Mesenchymal stem cell (in vitro differentiated cells and primary cell): ENCODE measurements at regions not wholly inside any gene's neighbourhood (a gene's known extent, or its start where the extent isn't known, plus 50 kb on each side); places are given as distances from the start of the nearest gene placed in this dataset.

Experiments used
- DNase-seq: peaks from one replicate; pipeline ENCODE4 v3.0.0-alpha.2; 2013
- H2AFZ ChIP-seq: one replicate; pipeline ENCODE4 v1.6.1; 2013; ENCODE audit warnings: low read depth, mild to moderate bottlenecking, control low read depth, inconsistent platforms, low read length, moderate library complexity
- H2AK5ac ChIP-seq: 2 replicates; pipeline ENCODE4 v1.6.1; 2013; ENCODE audit warnings: low read length, moderate library complexity, mild to moderate bottlenecking, inconsistent platforms; ENCODE audit not compliant: severe bottlenecking
- H2BK120ac ChIP-seq: one replicate; pipeline ENCODE4 v1.6.1; 2013; ENCODE audit warnings: low read depth, mild to moderate bottlenecking, inconsistent platforms, low read length, moderate library complexity
- H2BK12ac ChIP-seq, 2 experiments: one replicate each; pipeline ENCODE4 v1.6.1; 2013; ENCODE audit warnings: inconsistent platforms in 2 of 2, low read length in 2 of 2, mild to moderate bottlenecking in 2 of 2, moderate library complexity in 2 of 2, control low read depth in 1 of 2
- H2BK15ac ChIP-seq: one replicate; pipeline ENCODE4 v1.6.1; 2013; ENCODE audit warnings: mild to moderate bottlenecking, low read depth, inconsistent platforms; ENCODE audit not compliant: poor library complexity, severe bottlenecking
- H2BK5ac ChIP-seq: 2 replicates; pipeline ENCODE4 v1.6.1; 2013; ENCODE audit warnings: low read depth, mild to moderate bottlenecking, low read length, control low read depth, inconsistent platforms; ENCODE audit not compliant: poor library complexity, severe bottlenecking
- H3K14ac ChIP-seq, 2 experiments: one replicate each; pipeline ENCODE4 v1.6.1; 2013; ENCODE audit warnings: inconsistent platforms in 2 of 2, low read length in 2 of 2, control low read depth in 1 of 2, mild to moderate bottlenecking in 1 of 2, moderate library complexity in 1 of 2
- H3K18ac ChIP-seq, 2 experiments: one replicate each; pipeline ENCODE4 v1.6.1; 2013; ENCODE audit warnings: inconsistent platforms in 2 of 2, low read length in 2 of 2, control low read depth in 1 of 2, low read depth in 1 of 2, mild to moderate bottlenecking in 1 of 2
- H3K23ac ChIP-seq, 2 experiments: one replicate each; pipeline ENCODE4 v1.6.1; 2013; ENCODE audit warnings: inconsistent platforms in 2 of 2, low read length in 2 of 2, mild to moderate bottlenecking in 2 of 2, moderate library complexity in 2 of 2, control low read depth in 1 of 2
- H3K27ac ChIP-seq: 2 replicates; pipeline ENCODE4 v1.5.1; 2013; ENCODE audit warnings: mild to moderate bottlenecking, moderate library complexity, low read length, control low read depth, inconsistent platforms; ENCODE audit not compliant: poor library complexity, severe bottlenecking
- H3K27me3 ChIP-seq, 2 experiments: 2 replicates each; pipeline versions ENCODE4 v1.6.1 to v1.7.0; 2013; ENCODE audit warnings: low read length in 2 of 2, mild to moderate bottlenecking in 2 of 2, moderate library complexity in 2 of 2, control low read depth in 1 of 2, inconsistent platforms in 1 of 2; ENCODE audit not compliant: control insufficient read depth in 1 of 2, insufficient read depth in 1 of 2
- H3K36me3 ChIP-seq, 2 experiments: 2 replicates each; pipeline versions ENCODE4 v1.6.1 to v1.7.0; 2013; ENCODE audit warnings: low read length in 2 of 2, control low read depth in 1 of 2, inconsistent platforms in 1 of 2, low read depth in 1 of 2, mild to moderate bottlenecking in 1 of 2; ENCODE audit not compliant: insufficient read depth in 2 of 2, control insufficient read depth in 1 of 2
- H3K4ac ChIP-seq, 2 experiments: one replicate each; pipeline ENCODE4 v1.6.1; 2013; ENCODE audit warnings: inconsistent platforms in 2 of 2, low read length in 2 of 2, mild to moderate bottlenecking in 2 of 2, moderate library complexity in 2 of 2, control low read depth in 1 of 2, low read depth in 1 of 2
- H3K4me1 ChIP-seq: 2 replicates; pipeline ENCODE4 v1.6.1; 2013; ENCODE audit warnings: low read depth, low read length, control low read depth; ENCODE audit not compliant: control insufficient read depth, insufficient read depth
- H3K4me2 ChIP-seq: 2 replicates; pipeline ENCODE4 v1.6.1; 2013; ENCODE audit warnings: low read length, mild to moderate bottlenecking, inconsistent platforms; ENCODE audit not compliant: poor library complexity, severe bottlenecking
- H3K4me3 ChIP-seq, 2 experiments: 2 replicates each; pipeline versions ENCODE4 v1.5.1 to v1.7.0; 2013; ENCODE audit warnings: low read length in 2 of 2, mild to moderate bottlenecking in 2 of 2, control low read depth in 1 of 2, low read depth in 1 of 2; ENCODE audit not compliant: insufficient read depth in 1 of 2
- H3K79me1 ChIP-seq: replicated peaks from 2 replicates; pipeline ENCODE4 v1.6.1; 2013; ENCODE audit warnings: mild to moderate bottlenecking, control low read depth, low read length, inconsistent platforms; ENCODE audit not compliant: poor library complexity, severe bottlenecking
- H3K9ac ChIP-seq: 2 replicates; pipeline ENCODE4 v1.7.0; 2013; ENCODE audit warnings: mild to moderate bottlenecking, low read length, moderate library complexity
- H3K9me3 ChIP-seq: 2 replicates; pipeline ENCODE4 v1.7.0; 2013; ENCODE audit warnings: mild to moderate bottlenecking, low read length; ENCODE audit not compliant: control insufficient read depth
- H4K8ac ChIP-seq: one replicate; pipeline ENCODE4 v1.6.1; 2013; ENCODE audit warnings: inconsistent platforms, mild to moderate bottlenecking, low read length, moderate library complexity
- H4K91ac ChIP-seq: one replicate; pipeline ENCODE4 v1.6.1; 2013; ENCODE audit warnings: mild to moderate bottlenecking, low read length, inconsistent platforms
- WGBS: methylation state at CpG from one replicate; pipeline ENCODE4 v1.1.7; 2013; ENCODE audit warnings: mixed read lengths; 5-methylcytosine and 5-hydroxymethylcytosine counted together

DNA sequence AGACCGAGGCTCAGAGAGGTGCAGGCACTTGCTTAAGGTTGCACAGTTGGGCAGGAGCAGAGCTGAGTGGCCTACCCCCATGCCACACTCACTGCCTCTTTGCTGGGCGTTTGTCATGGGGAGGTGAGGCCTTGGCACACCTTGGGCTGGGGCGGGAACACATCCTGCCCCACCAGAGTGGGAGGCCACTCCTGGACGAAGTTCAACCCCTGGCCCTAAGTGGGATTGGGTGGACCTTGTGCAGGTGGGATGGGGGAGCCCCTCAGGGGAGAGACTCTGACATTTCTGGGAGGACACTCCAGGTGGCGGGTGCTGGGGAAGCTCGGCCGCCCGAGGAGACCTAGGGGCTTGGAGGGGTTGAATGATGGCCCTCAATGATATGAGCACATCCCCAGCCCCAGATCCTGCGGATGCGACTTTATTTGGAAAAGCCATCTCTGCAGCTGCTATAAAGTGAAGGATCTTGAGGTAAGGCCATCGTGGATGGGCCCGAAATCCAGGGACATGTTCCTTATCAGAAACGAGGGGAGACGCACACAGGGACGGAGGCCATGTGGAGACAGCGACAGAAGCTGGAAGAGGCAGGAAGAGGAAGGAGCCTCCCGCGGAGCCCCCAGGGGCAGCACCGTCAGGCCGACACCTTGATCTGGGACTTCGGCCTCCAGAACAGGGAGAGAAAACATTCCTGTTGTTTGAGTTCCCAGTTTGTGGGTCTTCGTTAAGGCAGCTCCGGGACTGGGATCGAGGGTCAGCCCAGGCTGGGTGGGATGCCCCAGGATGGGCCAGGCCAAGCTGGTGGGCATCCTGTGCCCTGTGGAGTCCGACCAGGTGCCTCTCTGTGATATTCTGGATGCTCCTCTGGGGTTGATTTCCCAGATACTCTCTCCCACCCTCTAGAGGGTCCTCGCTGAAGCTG lies 111.6 kb upstream of the LRPAP1 start:
- H3K27me3 ChIP-seq: peaks cover 36 to 73% of the 10 kb centered on the region in 2 experiments
- H2AK5ac ChIP-seq: no peak overlapping the region

DNA sequence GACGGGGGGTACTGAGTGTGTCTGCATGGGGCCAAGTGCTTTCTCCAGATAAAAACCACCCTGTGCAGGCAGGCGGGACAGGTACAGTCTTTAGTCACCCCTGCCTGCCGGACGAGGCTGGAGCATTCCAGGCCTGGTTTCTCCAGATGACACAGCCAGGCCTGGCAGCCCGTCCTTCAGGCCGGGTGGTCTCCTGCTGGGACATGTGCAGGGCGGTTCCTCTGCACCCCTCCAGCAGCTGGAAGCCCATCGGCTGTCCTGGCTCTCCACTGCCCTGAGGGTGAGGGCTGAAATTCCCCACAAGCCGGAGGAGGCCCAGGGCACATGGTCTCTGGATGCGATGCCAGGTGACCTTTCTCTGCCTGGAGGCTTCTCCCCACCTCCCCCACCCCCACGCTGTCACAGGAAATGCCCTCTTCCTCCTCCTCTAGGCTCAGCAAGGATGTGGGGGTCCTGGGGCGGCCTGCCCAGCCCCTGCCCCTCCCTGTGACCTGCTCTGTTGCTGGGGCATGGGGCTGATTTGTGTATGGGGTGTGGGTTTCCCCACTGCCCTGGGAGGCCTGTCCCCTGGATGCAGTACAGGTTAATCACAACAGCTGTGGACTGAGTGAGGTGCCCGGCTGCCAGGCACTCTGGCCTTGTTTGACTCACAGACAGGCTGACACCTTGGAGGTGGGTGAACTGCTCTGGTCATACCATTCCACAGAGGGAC lies 110.7 kb upstream of the LRPAP1 start:
- 72% methylated on average over 11 of the region's 13 CpGs for WGBS
- Histone ChIP-seq H3K4ac (no peak overlapping the region), H3K4me1 (peaks cover 7% of the 10 kb centered on the region), H3K23ac (no peak overlapping the region), H4K8ac (no peak overlapping the region), H3K27ac (no peak overlapping the region), H4K91ac (no peak overlapping the region), H3K4me2 (no peak overlapping the region), H2AFZ (no peak overlapping the region), H3K9me3 (no peaks in the 10 kb centered on the region), H3K36me3 (no peaks in the 10 kb centered on the region), H2BK15ac (no peak overlapping the region), H2BK12ac (no peak overlapping the region), H3K18ac (no peak overlapping the region), H2AK5ac (no peak overlapping the region), H2BK120ac (no peak overlapping the region), H3K14ac (no peak overlapping the region), H3K27me3 (peaks cover 29 to 74% of the 10 kb centered on the region in 2 experiments), H3K4me3 (no peak overlapping the region), H2BK5ac (no peak overlapping the region), H3K9ac (no peak overlapping the region), H3K79me1 (no peaks in the 10 kb centered on the region)
- no peak for DNase-seq

More for the DNA sequence above, 111.6 kb upstream of the LRPAP1 start:
- 85% methylated on average over 25 of the region's 26 CpGs for WGBS
- no peak overlapping the region for H3K23ac ChIP-seq
- H2AFZ ChIP-seq: no peak overlapping the region
- H3K18ac ChIP-seq: no peak overlapping the region
- no peak overlapping the region for H2BK120ac ChIP-seq
- no peak overlapping the region for H2BK5ac ChIP-seq
- H2BK15ac ChIP-seq: no peak overlapping the region
- no peak overlapping the region for H4K91ac ChIP-seq
- H3K4me3 ChIP-seq: no peak overlapping the region
- H3K4me2 ChIP-seq: no peak overlapping the region
- H3K9ac ChIP-seq: no peak overlapping the region
- H3K4me1 ChIP-seq: peaks cover 7% of the 10 kb centered on the region
- no peaks in the 10 kb centered on the region for H3K36me3 ChIP-seq
- H4K8ac ChIP-seq: no peak overlapping the region
- DNase-seq: no peak
- H3K4ac ChIP-seq: no peak overlapping the region
- H3K14ac ChIP-seq: no peak overlapping the region
- H3K9me3 ChIP-seq: no peaks in the 10 kb centered on the region
- H3K79me1 ChIP-seq: no peaks in the 10 kb centered on the region
- H2BK12ac ChIP-seq: no peak overlapping the region
- no peak overlapping the region for H3K27ac ChIP-seq

DNA sequence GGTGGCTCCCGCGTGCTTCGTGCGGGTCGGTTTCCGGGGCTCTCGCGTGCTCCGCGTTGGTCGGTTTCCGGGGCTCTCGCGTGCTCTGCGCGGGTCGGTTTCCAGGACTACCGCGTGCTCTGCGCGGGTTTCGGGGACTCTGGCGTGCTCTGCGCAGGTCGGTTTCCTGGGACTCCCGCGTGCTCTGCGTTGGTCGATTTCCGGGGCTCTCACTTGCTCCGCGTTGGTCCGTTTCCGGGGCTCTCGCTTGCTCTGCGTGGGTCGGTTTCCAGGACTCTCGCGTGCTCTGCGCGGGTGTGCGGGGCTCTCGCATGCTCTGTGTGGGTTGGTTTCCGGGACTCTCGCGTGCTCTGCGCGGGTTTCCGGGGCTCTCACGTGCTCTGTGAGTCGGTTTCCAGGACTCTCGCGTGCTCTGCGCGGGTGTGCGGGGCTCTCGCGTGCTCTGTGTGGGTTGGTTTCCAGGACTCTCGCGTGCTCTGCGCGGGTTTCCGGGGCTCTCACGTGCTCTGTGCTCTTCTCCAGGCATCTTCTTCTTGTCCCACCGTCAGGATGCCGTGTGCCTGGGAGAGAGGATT lies 109.9 kb upstream of the LRPAP1 start:
- H2BK15ac ChIP-seq: no peak overlapping the region
- H3K36me3 ChIP-seq: no peaks in the 10 kb centered on the region
- no peak overlapping the region for H3K4me3 ChIP-seq
- DNase-seq: no peak
- H3K14ac ChIP-seq: no peak overlapping the region
- no peak overlapping the region for H3K9ac ChIP-seq
- H3K27ac ChIP-seq: no peak overlapping the region
- H3K4me1 ChIP-seq: peaks cover 7% of the 10 kb centered on the region
- no peak overlapping the region for H2AFZ ChIP-seq
- H4K91ac ChIP-seq: no peak overlapping the region
- peaks cover 26 to 69% of the 10 kb centered on the region in 2 experiments for H3K27me3 ChIP-seq
- H2BK5ac ChIP-seq: no peak overlapping the region
- H3K23ac ChIP-seq: no peak overlapping the region
- no peak overlapping the region for H3K4me2 ChIP-seq
- WGBS: 95% methylated on average over 66 of the region's 66 CpGs
- no peak overlapping the region for H3K18ac ChIP-seq
- no peaks in the 10 kb centered on the region for H3K9me3 ChIP-seq
- H2AK5ac ChIP-seq: no peak overlapping the region
- no peaks in the 10 kb centered on the region for H3K79me1 ChIP-seq
- H2BK120ac ChIP-seq: no peak overlapping the region
- no peak overlapping the region for H4K8ac ChIP-seq
- H2BK12ac ChIP-seq: no peak overlapping the region
- H3K4ac ChIP-seq: no peak overlapping the region

DNA sequence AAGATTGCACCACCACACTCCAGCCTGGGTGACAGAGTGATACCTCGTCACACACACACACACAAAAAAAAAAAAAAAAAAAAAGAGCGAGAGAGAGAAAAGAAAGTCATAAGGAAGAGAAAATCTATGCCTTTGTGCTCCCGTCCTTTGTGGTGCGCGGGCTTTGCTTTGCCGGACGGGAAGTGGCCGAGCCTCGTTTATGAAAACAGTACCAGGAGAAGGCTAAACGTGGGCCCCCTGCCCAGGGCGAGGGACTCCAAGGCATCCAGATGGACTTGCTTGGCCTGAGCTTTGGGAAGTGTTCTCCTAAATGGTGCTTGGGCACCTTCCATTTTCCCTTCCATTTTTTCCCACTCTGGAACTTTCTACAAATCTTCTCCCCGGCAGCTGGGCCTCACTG lies 109.3 kb upstream of the LRPAP1 start:
- H3K4me3 ChIP-seq: no peak overlapping the region
- no peak overlapping the region for H4K8ac ChIP-seq
- peaks cover 7% of the 10 kb centered on the region for H3K4me1 ChIP-seq
- H2BK15ac ChIP-seq: no peak overlapping the region
- no peak overlapping the region for H3K4me2 ChIP-seq
- H3K36me3 ChIP-seq: no peaks in the 10 kb centered on the region
- H3K9ac ChIP-seq: no peak overlapping the region
- no peak overlapping the region for H2BK5ac ChIP-seq
- H3K4ac ChIP-seq: no peak overlapping the region
- H3K14ac ChIP-seq: no peak overlapping the region
- H3K18ac ChIP-seq: no peak overlapping the region
- H4K91ac ChIP-seq: no peak overlapping the region
- peaks cover 5% of the 10 kb centered on the region for H3K9me3 ChIP-seq
- H2BK120ac ChIP-seq: no peak overlapping the region
- no peak overlapping the region for H3K27ac ChIP-seq
- H3K23ac ChIP-seq: no peak overlapping the region
- H3K79me1 ChIP-seq: no peaks in the 10 kb centered on the region
- peaks cover 21 to 69% of the 10 kb centered on the region in 2 experiments for H3K27me3 ChIP-seq
- 88% methylated on average over 10 of the region's 12 CpGs for WGBS
- no peak overlapping the region for H2BK12ac ChIP-seq
- H2AK5ac ChIP-seq: no peak overlapping the region
- no peak for DNase-seq
- no peak overlapping the region for H2AFZ ChIP-seq
